Duodenal mucosa (tissue), 2 donors: ENCODE measurements at regions not wholly inside any gene's neighbourhood (a gene's known extent, or its start where the extent isn't known, plus 50 kb on each side); places are given as distances from the start of the nearest gene placed in this dataset.

Source experiments
- H3K27ac ChIP-seq: one replicate; pipeline ENCODE4 v1.7.0; 2013; ENCODE audit warnings: low read depth, low read length
- H3K27me3 ChIP-seq, 2 donors: one replicate each; pipeline ENCODE4 v1.7.0; 2013; ENCODE audit warnings: low read length in 2 of 2, control low read depth in 1 of 2; ENCODE audit not compliant: insufficient read depth in 2 of 2, control insufficient read depth in 1 of 2
- H3K36me3 ChIP-seq, 2 donors: one replicate each; pipeline ENCODE4 v1.7.0; 2013; ENCODE audit warnings: low read length in 2 of 2, control low read depth in 1 of 2; ENCODE audit not compliant: insufficient read depth in 2 of 2, control insufficient read depth in 1 of 2
- H3K4me1 ChIP-seq, 2 donors: one replicate each; pipeline ENCODE4 v1.7.0; 2013; ENCODE audit warnings: low read length in 2 of 2, control low read depth in 1 of 2; ENCODE audit not compliant: insufficient read depth in 2 of 2, control insufficient read depth in 1 of 2
- H3K4me3 ChIP-seq, 2 donors: one replicate each; pipeline ENCODE4 v1.7.0; 2013; ENCODE audit warnings: low read length in 2 of 2, low read depth in 1 of 2
- H3K9ac ChIP-seq, 2 donors: one replicate each; pipeline ENCODE4 v1.7.0; 2013; ENCODE audit warnings: low read length in 2 of 2, low read depth in 1 of 2
- H3K9me3 ChIP-seq, 2 donors: one replicate each; pipeline ENCODE4 v1.7.0; 2013; ENCODE audit warnings: low read length in 2 of 2, control low read depth in 1 of 2; ENCODE audit not compliant: control insufficient read depth in 1 of 2

DNA sequence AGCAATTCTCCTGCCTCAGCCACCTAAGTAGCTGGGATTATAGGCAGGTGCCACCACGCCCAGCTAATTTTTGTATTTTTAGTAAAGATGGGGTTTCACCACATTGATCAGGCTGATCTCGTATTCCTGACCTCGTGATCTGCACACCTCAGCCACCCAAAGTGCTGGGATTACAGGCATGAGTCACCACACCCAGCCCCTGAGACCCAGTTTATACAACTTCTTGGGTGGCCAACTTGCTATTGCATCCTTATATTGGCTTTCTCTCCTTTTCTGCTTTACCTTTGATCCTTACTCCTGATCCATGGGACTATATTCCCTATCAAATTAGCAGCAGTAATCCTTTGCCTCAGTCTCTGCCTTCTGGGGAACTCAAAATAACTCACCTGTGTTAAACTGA, 659.1 kb downstream of the PRELID2 start:
- Histone ChIP-seq H3K9me3 (no peaks in the 10 kb centered on the region), H3K4me3 (no peak overlapping the region), H3K27ac (no peak overlapping the region), H3K36me3 (no peaks in the 10 kb centered on the region), H3K27me3 (no peaks in the 10 kb centered on the region), H3K9ac (no peak overlapping the region), H3K4me1 (no peaks in the 10 kb centered on the region)

DNA sequence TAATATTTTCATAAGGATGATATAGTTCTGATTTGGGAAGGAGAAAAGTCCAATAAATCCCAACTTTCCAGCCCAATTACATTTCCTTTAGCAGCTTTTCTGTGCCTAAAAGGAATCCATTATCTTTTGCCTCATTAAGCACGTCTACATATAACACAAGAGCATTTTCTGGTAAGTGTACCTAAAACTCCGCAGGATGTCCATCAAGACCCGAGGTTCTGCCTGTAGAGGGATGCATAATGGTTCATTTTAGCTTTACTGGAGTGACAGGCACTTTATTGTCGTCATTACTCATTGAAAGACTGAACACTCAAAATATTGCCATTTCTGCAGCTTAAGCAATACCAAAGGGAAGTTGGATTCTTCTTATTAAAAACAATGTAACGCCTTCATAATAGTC, 669.0 kb downstream of the PRELID2 start:
- no peaks in the 10 kb centered on the region for H3K27me3 ChIP-seq
- peaks cover 0 to 6% of the 10 kb centered on the region in 2 donors for H3K4me1 ChIP-seq
- H3K4me3 ChIP-seq = no peak overlapping the region
- no peaks in the 10 kb centered on the region for H3K36me3 ChIP-seq
- H3K27ac ChIP-seq = no peak overlapping the region
- H3K9me3 ChIP-seq = no peaks in the 10 kb centered on the region
- H3K9ac ChIP-seq = no peak overlapping the region

- no peaks in the 10 kb centered on the region for H3K27me3 ChIP-seq
- H3K27ac ChIP-seq = no peak overlapping the region
- peaks cover 0 to 6% of the 10 kb centered on the region in 2 donors for H3K4me1 ChIP-seq
- H3K4me3 ChIP-seq = no peak overlapping the region
- no peaks in the 10 kb centered on the region for H3K9me3 ChIP-seq
- H3K9ac ChIP-seq = no peak overlapping the region
- H3K36me3 ChIP-seq = no peaks in the 10 kb centered on the region
Measured at GRCh38 chr5:145163876-145164275, 671.3 kb downstream of the PRELID2 start.

DNA sequence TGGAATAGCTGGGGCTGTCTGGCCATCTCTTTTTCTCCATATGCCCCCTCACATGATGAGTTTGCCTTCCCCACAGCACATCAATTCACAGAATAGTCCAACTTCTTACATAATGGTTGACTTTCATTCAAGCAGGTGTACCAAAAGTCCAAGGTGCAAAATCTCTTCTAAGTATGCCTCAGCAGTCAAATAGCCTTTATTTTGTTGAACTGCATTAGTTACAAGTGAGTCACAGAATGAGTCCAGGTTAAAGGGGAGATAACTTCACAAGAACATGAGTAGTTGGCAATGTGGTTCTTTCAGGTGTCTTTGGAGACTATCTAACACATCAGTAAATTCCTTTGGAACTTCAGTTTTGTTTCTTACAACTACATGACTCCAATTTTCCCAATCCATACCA, 672.5 kb downstream of the PRELID2 start:
- Histone ChIP-seq H3K9me3 (no peaks in the 10 kb centered on the region), H3K4me3 (no peak overlapping the region), H3K27me3 (no peaks in the 10 kb centered on the region), H3K36me3 (no peaks in the 10 kb centered on the region), H3K9ac (no peak overlapping the region), H3K27ac (no peak overlapping the region), H3K4me1 (peaks cover 0 to 6% of the 10 kb centered on the region in 2 donors)

DNA sequence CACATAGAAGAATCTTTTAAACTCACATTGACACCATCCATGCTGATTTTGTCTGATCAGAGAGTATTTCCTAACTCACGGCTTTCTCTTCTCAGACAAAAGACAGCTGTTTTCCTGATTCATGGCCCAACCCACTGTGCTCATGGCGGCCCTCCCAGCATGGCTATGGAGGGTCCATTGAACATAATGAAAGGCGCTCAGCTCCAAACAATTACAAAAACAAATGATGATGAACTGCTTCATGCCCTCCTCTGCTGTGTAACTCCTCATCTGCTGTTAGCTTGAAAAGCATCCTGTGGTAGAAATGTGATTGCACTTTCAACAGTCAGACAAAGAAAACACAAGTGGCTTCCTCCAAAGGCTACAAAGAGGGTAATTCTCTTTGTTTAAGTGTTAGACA, 673.8 kb downstream of the PRELID2 start:
- Histone ChIP-seq H3K27me3 (no peaks in the 10 kb centered on the region), H3K9ac (no peak overlapping the region), H3K36me3 (no peaks in the 10 kb centered on the region), H3K4me1 (peaks cover 0 to 6% of the 10 kb centered on the region in 2 donors), H3K4me3 (no peak overlapping the region), H3K9me3 (no peaks in the 10 kb centered on the region), H3K27ac (no peak overlapping the region)

- peaks cover 0 to 6% of the 10 kb centered on the region in 2 donors for H3K4me1 ChIP-seq
- H3K27me3 ChIP-seq = no peaks in the 10 kb centered on the region
- H3K36me3 ChIP-seq = no peaks in the 10 kb centered on the region
- H3K9me3 ChIP-seq = no peaks in the 10 kb centered on the region
- H3K27ac ChIP-seq = no peak overlapping the region
- H3K9ac ChIP-seq = no peak overlapping the region
- no peak overlapping the region for H3K4me3 ChIP-seq
Measured at GRCh38 chr5:145160679-145161078, 674.5 kb downstream of the PRELID2 start.

DNA sequence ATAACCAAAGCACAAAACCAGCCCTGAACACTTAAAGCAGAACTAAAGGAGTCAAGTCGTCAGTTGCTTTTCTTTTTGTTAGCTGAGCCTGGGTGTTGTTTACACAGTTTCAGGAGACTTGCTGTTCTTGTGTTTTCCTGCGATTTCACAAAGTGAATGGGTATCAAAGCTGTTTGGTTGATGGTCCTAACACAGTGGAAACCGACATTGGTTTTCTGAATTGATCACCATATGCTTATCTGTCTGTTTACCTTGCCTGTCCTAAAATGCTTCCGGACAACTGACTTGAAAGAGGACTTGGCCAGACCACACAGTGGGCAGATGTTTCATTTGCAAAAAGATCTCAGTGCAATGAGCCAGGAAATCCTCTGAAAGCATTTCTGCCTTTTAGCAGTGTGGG, 676.4 kb downstream of the PRELID2 start:
- Histone ChIP-seq H3K27ac (no peak overlapping the region), H3K4me3 (no peak overlapping the region)

DNA sequence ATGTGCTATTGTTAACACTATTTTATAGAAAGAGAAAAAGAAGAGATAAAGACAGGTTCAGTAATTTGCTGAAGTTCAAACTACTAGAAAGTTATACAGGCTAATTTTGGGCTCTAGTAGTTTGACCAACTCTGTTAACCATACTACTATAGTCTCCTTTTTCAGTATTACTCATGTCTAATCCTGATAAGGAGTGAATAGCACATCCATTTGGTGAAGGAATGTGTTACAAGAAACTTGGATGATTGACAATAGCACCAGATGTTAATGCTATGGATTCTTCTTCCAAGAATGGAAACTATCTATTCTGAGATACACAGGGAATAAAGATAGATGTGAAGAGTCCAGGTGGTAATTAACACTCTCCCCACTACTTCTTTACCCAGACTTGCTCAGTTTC, 677.3 kb downstream of the PRELID2 start:
- no peak overlapping the region for H3K4me3 ChIP-seq
- H3K9ac ChIP-seq = no peak overlapping the region
- no peaks in the 10 kb centered on the region for H3K4me1 ChIP-seq
- H3K27me3 ChIP-seq = no peaks in the 10 kb centered on the region
- no peaks in the 10 kb centered on the region for H3K9me3 ChIP-seq
- H3K27ac ChIP-seq = no peak overlapping the region
- H3K36me3 ChIP-seq = no peaks in the 10 kb centered on the region

More for the DNA sequence above, 676.4 kb downstream of the PRELID2 start:
- peaks cover 0 to 6% of the 10 kb centered on the region in 2 donors for H3K4me1 ChIP-seq
- H3K9me3 ChIP-seq = no peaks in the 10 kb centered on the region
- no peaks in the 10 kb centered on the region for H3K27me3 ChIP-seq
- H3K36me3 ChIP-seq = no peaks in the 10 kb centered on the region
- H3K9ac ChIP-seq = no peak overlapping the region

- Histone ChIP-seq H3K4me3 (no peak overlapping the region), H3K36me3 (no peaks in the 10 kb centered on the region), H3K9ac (no peak overlapping the region), H3K9me3 (no peaks in the 10 kb centered on the region), H3K4me1 (no peaks in the 10 kb centered on the region), H3K27ac (no peak overlapping the region), H3K27me3 (no peaks in the 10 kb centered on the region)
Measured at GRCh38 chr5:145141534-145141933, 693.6 kb downstream of the PRELID2 start.

DNA sequence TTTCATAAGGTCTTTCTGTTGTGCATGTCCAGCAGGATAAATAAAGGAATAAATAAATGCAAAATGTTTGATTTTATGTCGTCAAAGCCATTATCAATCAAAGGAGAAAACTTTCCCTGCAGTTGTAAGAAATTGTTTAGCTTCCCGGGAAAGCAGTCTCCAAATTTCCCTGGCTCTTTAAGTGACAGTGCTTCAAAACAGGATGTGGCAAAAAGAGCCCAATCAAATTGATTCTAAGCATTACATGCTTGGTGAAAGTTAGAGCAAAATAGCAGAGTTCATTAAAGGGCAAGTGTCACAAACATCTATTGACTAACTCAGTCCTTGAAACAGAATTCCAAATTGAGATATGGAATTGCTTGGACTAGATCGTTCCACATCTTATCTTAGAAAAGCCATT, 704.1 kb downstream of the PRELID2 start:
- no peaks in the 10 kb centered on the region for H3K9me3 ChIP-seq
- H3K36me3 ChIP-seq = no peaks in the 10 kb centered on the region
- H3K27ac ChIP-seq = no peak overlapping the region
- H3K9ac ChIP-seq = no peak overlapping the region
- H3K27me3 ChIP-seq = no peaks in the 10 kb centered on the region
- no peak overlapping the region for H3K4me3 ChIP-seq
- no peaks in the 10 kb centered on the region for H3K4me1 ChIP-seq

GRCh38 chr5:145129797-145130196, 705.3 kb downstream of the PRELID2 start:
- Histone ChIP-seq H3K27me3 (no peaks in the 10 kb centered on the region), H3K4me1 (no peaks in the 10 kb centered on the region), H3K4me3 (no peak overlapping the region), H3K27ac (no peak overlapping the region), H3K9ac (no peak overlapping the region), H3K36me3 (no peaks in the 10 kb centered on the region), H3K9me3 (no peaks in the 10 kb centered on the region)
